Uterus (tissue), 2 donors: ENCODE measurements at regions not wholly inside any gene's neighbourhood (a gene's known extent, or its start where the extent isn't known, plus 50 kb on each side); places are given as distances from the start of the nearest gene placed in this dataset.

ENCODE experiments used
- POLR2A ChIP-seq, 2 donors: fragments of 450-650 bp; IDR thresholded peaks; one replicate each; pipeline ENCODE4 v1.6.1; 2016; ENCODE audit warnings: antibody characterized with exemption in 2 of 2, mild to moderate bottlenecking in 1 of 2, moderate library complexity in 1 of 2
- TF ChIP-seq, protein P1 (sequence below), 4 experiments: fragments of 200-600 bp in 2 of 4; fragments of 450-650 bp in 2 of 4; sonication (generic) in 2 of 4; IDR thresholded peaks; one replicate each; pipeline ENCODE4 v1.5.1; 2016 to 2019; ENCODE audit warnings: antibody characterized with exemption in 4 of 4, mild to moderate bottlenecking in 2 of 4, moderate library complexity in 1 of 4

DNA sequence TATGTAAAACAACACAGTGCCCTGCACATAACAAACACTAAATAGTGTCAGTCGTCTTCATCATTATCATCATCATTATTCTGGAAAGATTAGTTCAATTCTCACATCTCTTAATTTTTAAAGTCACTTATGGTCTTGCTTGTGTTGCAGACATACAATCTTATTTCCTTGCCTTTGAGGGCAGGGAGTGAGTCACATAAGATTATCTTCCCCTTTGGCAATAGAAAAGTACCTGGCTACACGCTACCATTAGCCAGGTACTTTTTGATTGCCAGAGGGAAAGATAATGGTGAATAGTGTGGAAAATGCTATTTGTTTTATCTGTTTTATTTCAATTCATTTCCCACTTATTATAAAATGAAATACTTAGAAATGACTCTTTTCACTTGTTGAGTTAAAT, 76.6 kb upstream of the RMDN2 start:
- TF ChIP-seq, protein P1, sequence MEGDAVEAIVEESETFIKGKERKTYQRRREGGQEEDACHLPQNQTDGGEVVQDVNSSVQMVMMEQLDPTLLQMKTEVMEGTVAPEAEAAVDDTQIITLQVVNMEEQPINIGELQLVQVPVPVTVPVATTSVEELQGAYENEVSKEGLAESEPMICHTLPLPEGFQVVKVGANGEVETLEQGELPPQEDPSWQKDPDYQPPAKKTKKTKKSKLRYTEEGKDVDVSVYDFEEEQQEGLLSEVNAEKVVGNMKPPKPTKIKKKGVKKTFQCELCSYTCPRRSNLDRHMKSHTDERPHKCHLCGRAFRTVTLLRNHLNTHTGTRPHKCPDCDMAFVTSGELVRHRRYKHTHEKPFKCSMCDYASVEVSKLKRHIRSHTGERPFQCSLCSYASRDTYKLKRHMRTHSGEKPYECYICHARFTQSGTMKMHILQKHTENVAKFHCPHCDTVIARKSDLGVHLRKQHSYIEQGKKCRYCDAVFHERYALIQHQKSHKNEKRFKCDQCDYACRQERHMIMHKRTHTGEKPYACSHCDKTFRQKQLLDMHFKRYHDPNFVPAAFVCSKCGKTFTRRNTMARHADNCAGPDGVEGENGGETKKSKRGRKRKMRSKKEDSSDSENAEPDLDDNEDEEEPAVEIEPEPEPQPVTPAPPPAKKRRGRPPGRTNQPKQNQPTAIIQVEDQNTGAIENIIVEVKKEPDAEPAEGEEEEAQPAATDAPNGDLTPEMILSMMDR (IDR thresholded peaks at IDR 0.05): no peak
- no peak for TF ChIP-seq POLR2A (IDR thresholded peaks at IDR 0.05)
